ENCODE measurements at regions not wholly inside any gene's neighbourhood (a gene's known extent, or its start where the extent isn't known, plus 50 kb on each side); places are given as distances from the start of the nearest gene placed in this dataset.

DNA sequence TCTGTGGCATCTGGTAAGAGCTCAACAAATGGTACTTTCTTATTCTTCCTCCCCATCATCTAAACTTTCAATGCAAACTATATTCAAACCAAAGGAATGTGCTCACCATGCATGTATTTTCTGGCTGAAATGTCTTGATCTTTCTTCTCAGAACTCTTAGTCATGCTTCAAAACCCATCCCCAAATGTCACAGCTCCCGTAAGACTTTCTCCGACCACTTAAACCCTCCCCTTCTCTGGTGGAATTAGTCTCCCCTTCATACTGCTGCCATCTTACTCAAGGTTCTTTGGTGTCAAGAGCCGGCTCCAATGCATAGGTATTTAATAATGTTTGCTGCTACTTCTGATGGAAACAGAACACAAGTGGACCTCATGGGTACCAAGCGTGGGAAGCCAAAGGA, 538.1 kb downstream of the MATN1 start:
- H3K4me1 ChIP-seq, result no peaks in the 10 kb centered on the region
- no peaks in the 10 kb centered on the region for H3K27me3 ChIP-seq (replicated peaks; ENCODE audit: control insufficient read depth, insufficient read depth, low read length)
- H3K36me3 Mint-ChIP-seq (ENCODE audit: insufficient read depth, unreplicated experiment), result no peaks in the 10 kb centered on the region
- H3K9me3 Mint-ChIP-seq (ENCODE audit: unreplicated experiment), result no peaks in the 10 kb centered on the region
- CTCF ChIA-PET, result no interaction called here
- no TSS peak for BruUV-seq (replicated peaks)
- no peaks in the 10 kb centered on the region for H3K9me3 ChIP-seq
- no peaks in the 10 kb centered on the region for H3K4me1 Mint-ChIP-seq (ENCODE audit: low read depth, unreplicated experiment)
- DNase-seq, result no peak
- H3K27me3 Mint-ChIP-seq (ENCODE audit: insufficient read depth, unreplicated experiment), result no peaks in the 10 kb centered on the region
- H3K36me3 ChIP-seq (ENCODE audit: control insufficient read depth, insufficient read depth, low read length), result no peaks in the 10 kb centered on the region
- H3K27ac Mint-ChIP-seq (ENCODE audit: unreplicated experiment), result no peak overlapping the region
- TF ChIP-seq, protein P1, sequence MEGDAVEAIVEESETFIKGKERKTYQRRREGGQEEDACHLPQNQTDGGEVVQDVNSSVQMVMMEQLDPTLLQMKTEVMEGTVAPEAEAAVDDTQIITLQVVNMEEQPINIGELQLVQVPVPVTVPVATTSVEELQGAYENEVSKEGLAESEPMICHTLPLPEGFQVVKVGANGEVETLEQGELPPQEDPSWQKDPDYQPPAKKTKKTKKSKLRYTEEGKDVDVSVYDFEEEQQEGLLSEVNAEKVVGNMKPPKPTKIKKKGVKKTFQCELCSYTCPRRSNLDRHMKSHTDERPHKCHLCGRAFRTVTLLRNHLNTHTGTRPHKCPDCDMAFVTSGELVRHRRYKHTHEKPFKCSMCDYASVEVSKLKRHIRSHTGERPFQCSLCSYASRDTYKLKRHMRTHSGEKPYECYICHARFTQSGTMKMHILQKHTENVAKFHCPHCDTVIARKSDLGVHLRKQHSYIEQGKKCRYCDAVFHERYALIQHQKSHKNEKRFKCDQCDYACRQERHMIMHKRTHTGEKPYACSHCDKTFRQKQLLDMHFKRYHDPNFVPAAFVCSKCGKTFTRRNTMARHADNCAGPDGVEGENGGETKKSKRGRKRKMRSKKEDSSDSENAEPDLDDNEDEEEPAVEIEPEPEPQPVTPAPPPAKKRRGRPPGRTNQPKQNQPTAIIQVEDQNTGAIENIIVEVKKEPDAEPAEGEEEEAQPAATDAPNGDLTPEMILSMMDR (IDR thresholded peaks at IDR 0.05; ENCODE audit: insufficient read depth in 1 of 2, low read depth in 1 of 2, low read length in 1 of 2, severe bottlenecking in 1 of 2, unreplicated experiment in 1 of 2), result no peak
- no peak overlapping the region for H3K4me3 ChIP-seq (ENCODE audit: low read depth, low read length)
- H3K4me3 Mint-ChIP-seq (ENCODE audit: unreplicated experiment), result no peak overlapping the region
- POLR2A ChIA-PET, result no interaction called here
- intact Hi-C loops (cut with micrococcal nuclease; ENCODE audit: unreplicated experiment), result no loop called here

DNA sequence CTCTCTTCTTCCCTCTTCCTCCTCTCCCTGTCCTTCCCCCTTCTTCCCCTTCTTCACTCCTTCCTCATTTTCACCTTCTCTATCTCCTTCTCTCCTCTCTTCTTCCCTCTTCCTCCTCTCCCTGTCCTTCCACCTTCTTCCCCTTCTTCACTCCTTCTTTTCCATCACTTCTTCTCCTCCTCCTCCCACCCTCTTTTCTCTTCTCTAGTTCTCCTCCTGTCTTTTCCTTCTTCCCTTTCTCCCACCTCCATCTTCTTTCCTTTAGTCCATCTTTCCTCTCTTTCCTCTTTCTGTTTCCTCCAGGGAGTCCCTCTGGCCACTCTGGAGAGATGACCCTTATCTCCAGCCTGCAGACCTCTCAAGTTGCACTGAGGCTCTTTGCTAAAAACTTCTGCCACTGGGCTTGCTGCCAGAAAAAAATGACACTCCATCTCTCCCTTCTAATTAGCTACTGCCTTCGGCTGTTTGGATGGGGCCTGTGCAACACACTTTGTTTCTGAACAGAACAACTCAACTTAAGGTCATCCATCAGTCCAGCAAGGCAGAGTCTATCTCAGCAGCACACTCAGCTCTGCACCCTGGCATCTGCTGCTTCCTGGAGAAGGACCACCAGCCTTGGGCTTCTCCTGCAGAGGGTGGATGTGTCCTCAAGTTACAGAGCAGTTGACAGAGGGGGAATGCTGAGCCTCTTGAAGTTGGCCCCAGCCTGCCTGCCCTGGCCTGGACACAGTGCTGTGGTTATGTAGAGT, 538.8 kb downstream of the MATN1 start:
- BruUV-seq (replicated peaks), result no TSS peak
- Histone ChIP-seq H3K4me1 (no peaks in the 10 kb centered on the region), H3K9me3 (no peaks in the 10 kb centered on the region), H3K4me3 (ENCODE audit: low read depth, low read length) (no peak overlapping the region), H3K36me3 (ENCODE audit: control insufficient read depth, insufficient read depth, low read length) (no peaks in the 10 kb centered on the region), H3K27me3 (replicated peaks; ENCODE audit: control insufficient read depth, insufficient read depth, low read length) (no peaks in the 10 kb centered on the region)
- no peaks in the 10 kb centered on the region for H3K9me3 Mint-ChIP-seq (ENCODE audit: unreplicated experiment)
- H3K27me3 Mint-ChIP-seq (ENCODE audit: insufficient read depth, unreplicated experiment), result peaks cover 6% of the 10 kb centered on the region
- H3K4me3 Mint-ChIP-seq (ENCODE audit: unreplicated experiment), result no peak overlapping the region
- H3K4me1 Mint-ChIP-seq (ENCODE audit: low read depth, unreplicated experiment), result no peaks in the 10 kb centered on the region
- no peak overlapping the region for H3K27ac Mint-ChIP-seq (ENCODE audit: unreplicated experiment)
- intact Hi-C loops (cut with micrococcal nuclease; ENCODE audit: unreplicated experiment), result no loop called here
- POLR2A ChIA-PET, result no interaction called here
- no peaks in the 10 kb centered on the region for H3K36me3 Mint-ChIP-seq (ENCODE audit: insufficient read depth, unreplicated experiment)
- no peak for DNase-seq
- CTCF ChIA-PET, result no interaction called here
- TF ChIP-seq, protein P1 (IDR thresholded peaks at IDR 0.05; ENCODE audit: insufficient read depth in 1 of 2, low read depth in 1 of 2, low read length in 1 of 2, severe bottlenecking in 1 of 2, unreplicated experiment in 1 of 2), result no peak

DNA sequence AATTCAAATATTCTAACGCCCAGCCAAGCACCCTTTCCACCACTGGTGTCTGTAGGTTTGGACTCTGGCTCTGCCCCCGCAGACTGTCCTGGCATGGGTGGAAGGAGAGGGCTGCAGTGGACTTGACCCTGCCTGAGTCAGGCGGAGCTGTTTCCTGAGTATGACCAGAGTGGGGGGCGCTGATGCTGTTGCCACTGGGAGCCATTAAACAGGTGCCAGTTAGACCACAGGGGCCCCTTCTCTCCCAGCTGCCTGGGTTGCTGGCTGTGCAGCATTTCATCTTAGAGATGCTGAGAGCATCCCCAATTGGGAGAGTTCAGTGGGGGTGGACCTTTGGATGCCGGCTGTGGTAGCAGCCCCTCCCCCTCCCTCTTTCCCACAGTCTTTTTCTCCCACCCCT, 539.5 kb downstream of the MATN1 start:
- H3K4me1 ChIP-seq, result no peaks in the 10 kb centered on the region
- H3K36me3 ChIP-seq (ENCODE audit: control insufficient read depth, insufficient read depth, low read length), result no peaks in the 10 kb centered on the region
- no peaks in the 10 kb centered on the region for H3K4me1 Mint-ChIP-seq (ENCODE audit: low read depth, unreplicated experiment)
- DNase-seq, result no peak
- no peak overlapping the region for H3K4me3 Mint-ChIP-seq (ENCODE audit: unreplicated experiment)
- no peak overlapping the region for H3K27ac Mint-ChIP-seq (ENCODE audit: unreplicated experiment)
- no peaks in the 10 kb centered on the region for H3K9me3 Mint-ChIP-seq (ENCODE audit: unreplicated experiment)
- no TSS peak for BruUV-seq (replicated peaks)
- no peaks in the 10 kb centered on the region for H3K9me3 ChIP-seq
- H3K4me3 ChIP-seq (ENCODE audit: low read depth, low read length), result no peak overlapping the region
- peaks cover 10% of the 10 kb centered on the region for H3K27me3 Mint-ChIP-seq (ENCODE audit: insufficient read depth, unreplicated experiment)
- H3K27me3 ChIP-seq (replicated peaks; ENCODE audit: control insufficient read depth, insufficient read depth, low read length), result no peaks in the 10 kb centered on the region
- H3K36me3 Mint-ChIP-seq (ENCODE audit: insufficient read depth, unreplicated experiment), result no peaks in the 10 kb centered on the region
- intact Hi-C loops (cut with micrococcal nuclease; ENCODE audit: unreplicated experiment), result no loop called here
- POLR2A ChIA-PET, result no interaction called here
- CTCF ChIA-PET, result no interaction called here
- TF ChIP-seq, protein P1 (IDR thresholded peaks at IDR 0.05; ENCODE audit: insufficient read depth in 1 of 2, low read depth in 1 of 2, low read length in 1 of 2, severe bottlenecking in 1 of 2, unreplicated experiment in 1 of 2), result no peak
